H1 (cell line): ENCODE measurements at regions not wholly inside any gene's neighbourhood (a gene's known extent, or its start where the extent isn't known, plus 50 kb on each side); places are given as distances from the start of the nearest gene placed in this dataset.
A peak's percentile ranks its signal among the peaks of the same experiment; 100 is the strongest.

Experiments
- CTCF ChIA-PET: fragments of 300-600 bp; sonication (Branson Sonifier 250); formaldehyde crosslinking; loops from one replicate; lab custom pipeline; 2021; ENCODE audit not compliant: partially characterized antibody; lab: Charles Lee
- POLR2A ChIA-PET: fragments of 300-600 bp; sonication (Branson Sonifier 250); formaldehyde crosslinking; loops from one replicate; lab custom pipeline; 2021; ENCODE audit warnings: inconsistent platforms; ENCODE audit not compliant: partially characterized antibody; lab: Charles Lee
- DNase-seq, 2 experiments: peaks; one replicate each; pipeline versions ENCODE4 v3.0.0 to v3.0.0-alpha.2; 2010 to 2022; ENCODE audit warnings: low spot score in 2 of 2, low read depth in 1 of 2, mixed read lengths in 1 of 2
- FAIRE-seq: peaks from 2 replicates; lab custom pipeline; 2011; peaks lifted over from hg19 to GRCh38; lab: Jason Lieb, UNC
- H2AFZ ChIP-seq: 2 replicates; pipeline ENCODE4 v1.8.1; 2012; ENCODE audit warnings: low read length, inconsistent platforms
- H2AK5ac ChIP-seq: 2 replicates; pipeline ENCODE4 v1.6.1; 2013; ENCODE audit warnings: low read depth, low read length
- H2BK120ac ChIP-seq: replicated peaks from 2 replicates; pipeline ENCODE3; 2013; ENCODE audit warnings: low read depth, low read length, inconsistent platforms
- H2BK12ac ChIP-seq: 2 replicates; pipeline ENCODE4 v1.6.1; 2013; ENCODE audit warnings: low read depth, low read length
- H2BK15ac ChIP-seq: 2 replicates; pipeline ENCODE4 v1.6.1; 2013; ENCODE audit warnings: low read length
- H2BK20ac ChIP-seq: 2 replicates; pipeline ENCODE4 v1.6.1; 2013; ENCODE audit warnings: low read length
- H2BK5ac ChIP-seq: 2 replicates; pipeline ENCODE4 v1.6.1; 2013; ENCODE audit warnings: low read depth, low read length
- H3K14ac ChIP-seq: 2 replicates; pipeline ENCODE4 v1.6.1; 2013; ENCODE audit warnings: inconsistent platforms; ENCODE audit not compliant: insufficient read length
- H3K18ac ChIP-seq: 2 replicates; pipeline ENCODE4 v1.6.1; 2013; ENCODE audit warnings: low read length; ENCODE audit errors: extremely low read depth
- H3K23ac ChIP-seq: 2 replicates; pipeline ENCODE4 v1.6.1; 2013; ENCODE audit warnings: inconsistent platforms; ENCODE audit not compliant: insufficient read length
- H3K23me2 ChIP-seq: 2 replicates; pipeline ENCODE4 v1.6.1; 2013; ENCODE audit warnings: low read depth, low read length
- H3K27ac ChIP-seq: 2 replicates; pipeline ENCODE4 v1.6.1; 2011; ENCODE audit warnings: low read depth, low read length, inconsistent platforms
- H3K27me3 ChIP-seq, 4 experiments: replicated peaks in 1 of 4; 1 replicate in 1 of 4; 2 replicates in 3 of 4; pipeline versions ENCODE4 v1.6.1 to v1.8.1; 2011 to 2013; ENCODE audit warnings: low read length in 3 of 4, mild to moderate bottlenecking in 3 of 4, inconsistent platforms in 2 of 4, mixed read lengths in 2 of 4, moderate library complexity in 1 of 4; ENCODE audit not compliant: control insufficient read depth in 3 of 4, insufficient read depth in 3 of 4; ENCODE audit errors: extremely low read depth in 1 of 4
- H3K36me3 ChIP-seq, 4 experiments: 2 replicates each; pipeline versions ENCODE4 v1.6.1 to v1.8.1; 2011 to 2013; ENCODE audit warnings: mild to moderate bottlenecking in 4 of 4, low read length in 3 of 4, moderate library complexity in 2 of 4, control low read depth in 1 of 4, inconsistent platforms in 1 of 4; ENCODE audit not compliant: insufficient read depth in 4 of 4, control insufficient read depth in 2 of 4
- H3K4ac ChIP-seq: replicated peaks from 2 replicates; pipeline ENCODE3; 2013; ENCODE audit warnings: low read length, low read depth, mixed read lengths, inconsistent platforms; ENCODE audit not compliant: insufficient read length
- H3K4me1 ChIP-seq, 4 experiments: replicated peaks in 1 of 4; 1 replicate in 1 of 4; 2 replicates in 3 of 4; pipeline versions ENCODE4 v1.6.1 to v1.8.1; 2011 to 2013; ENCODE audit warnings: low read length in 3 of 4, inconsistent platforms in 2 of 4, mixed read lengths in 1 of 4; ENCODE audit not compliant: insufficient read depth in 4 of 4, control insufficient read depth in 3 of 4
- H3K4me2 ChIP-seq, 2 experiments: 2 replicates each; pipeline versions ENCODE4 v1.6.1 to v1.8.1; 2011 to 2013; ENCODE audit warnings: low read depth in 2 of 2, low read length in 2 of 2, control low read depth in 1 of 2, inconsistent platforms in 1 of 2, mild to moderate bottlenecking in 1 of 2; ENCODE audit not compliant: insufficient read depth in 1 of 2
- H3K4me3 ChIP-seq, 4 experiments: fragments of 200-600, 300-600 bp in 1 of 4; sonication (generic), shearing (Covaris generic), sonication (Bioruptor Twin) in 1 of 4; 2 replicates each; pipeline versions ENCODE4 v1.5.1 to v1.8.1; 2011 to 2016; ENCODE audit warnings: low read length in 4 of 4, low read depth in 3 of 4, control low read depth in 2 of 4, inconsistent platforms in 2 of 4, mild to moderate bottlenecking in 2 of 4, mixed read lengths in 1 of 4, moderate library complexity in 1 of 4; ENCODE audit not compliant: insufficient read depth in 2 of 4; ENCODE audit errors: extremely low read depth in 1 of 4
- H3K56ac ChIP-seq: replicated peaks from 2 replicates; pipeline ENCODE3; 2013; ENCODE audit warnings: low read depth, mild to moderate bottlenecking, mixed read lengths, low read length, inconsistent platforms; ENCODE audit not compliant: insufficient read length
- H3K79me1 ChIP-seq: 2 replicates; pipeline ENCODE4 v1.6.1; 2013; ENCODE audit warnings: low read depth, low read length, control low read depth
- H3K79me2 ChIP-seq, 2 experiments: 2 replicates each; pipeline versions ENCODE4 v1.6.1 to v1.8.1; 2012 to 2013; ENCODE audit warnings: low read length in 2 of 2, mild to moderate bottlenecking in 2 of 2, inconsistent platforms in 1 of 2; ENCODE audit not compliant: insufficient read depth in 2 of 2, control insufficient read depth in 1 of 2
- H3K9ac ChIP-seq, 4 experiments: replicated peaks in 1 of 4; 1 replicate in 1 of 4; 2 replicates in 3 of 4; pipeline versions ENCODE4 v1.6.1 to v1.8.1; 2011 to 2013; ENCODE audit warnings: low read depth in 3 of 4, low read length in 3 of 4, control low read depth in 2 of 4, mild to moderate bottlenecking in 2 of 4, moderate library complexity in 2 of 4, inconsistent platforms in 1 of 4; ENCODE audit errors: extremely low read depth in 1 of 4
- H3K9me3 ChIP-seq, 2 experiments: 2 replicates each; pipeline versions ENCODE4 v1.6.1 to v1.8.1; 2012 to 2013; ENCODE audit warnings: mild to moderate bottlenecking in 2 of 2, moderate library complexity in 2 of 2, control low read depth in 1 of 2, inconsistent platforms in 1 of 2, low read depth in 1 of 2, low read length in 1 of 2, mixed read lengths in 1 of 2; ENCODE audit not compliant: insufficient read depth in 2 of 2
- H4K20me1 ChIP-seq, 2 experiments: replicated peaks in 1 of 2; 2 replicates each; pipeline versions ENCODE3 to v1.8.1; 2011 to 2013; ENCODE audit warnings: inconsistent platforms in 2 of 2, low read length in 2 of 2, mild to moderate bottlenecking in 1 of 2; ENCODE audit not compliant: insufficient read depth in 2 of 2, control insufficient read depth in 1 of 2
- H4K5ac ChIP-seq: 2 replicates; pipeline ENCODE4 v1.6.1; 2013; ENCODE audit warnings: low read length, low read depth, mixed read lengths, inconsistent platforms; ENCODE audit not compliant: insufficient read length
- H4K8ac ChIP-seq: 2 replicates; pipeline ENCODE4 v1.8.0; 2013; ENCODE audit warnings: mild to moderate bottlenecking, moderate library complexity, low read length, inconsistent platforms; ENCODE audit not compliant: insufficient read depth; ENCODE audit errors: extremely low read depth
- H4K91ac ChIP-seq: replicated peaks from 2 replicates; pipeline ENCODE3; 2013; ENCODE audit warnings: low read length, mixed read lengths, inconsistent platforms; ENCODE audit not compliant: insufficient read length
- RAD21 ChIP-seq, 2 experiments: IDR thresholded peaks in 1 of 2; conservative IDR thresholded peaks in 1 of 2; 2 replicates each; pipeline ENCODE4 v1.6.1; 2011; ENCODE audit warnings: low read depth in 2 of 2, low read length in 2 of 2, improper control_type of control experiment in 1 of 2, inconsistent platforms in 1 of 2, mild to moderate bottlenecking in 1 of 2, moderate library complexity in 1 of 2
- YY1 ChIP-seq: IDR thresholded peaks from 2 replicates; pipeline ENCODE4 v1.6.1; 2011; ENCODE audit warnings: low read depth, mild to moderate bottlenecking, low read length
- WGBS, 2 experiments: shearing (Covaris generic) in 1 of 2; methylation state at CpG; one replicate each; pipeline versions ENCODE4 v1.1.6 to v1.1.7; 2013 to 2015; ENCODE audit warnings: low lambda C conversion rate in 2 of 2, mixed read lengths in 2 of 2, inconsistent platforms in 1 of 2, low coverage in 1 of 2, missing lambda C conversion rate in 1 of 2; ENCODE audit not compliant: insufficient replicate concordance in 2 of 2, insufficient coverage in 1 of 2, insufficient read length in 1 of 2; ENCODE audit errors: extremely low coverage in 1 of 2, missing lambda C conversion rate in 1 of 2; 5-methylcytosine and 5-hydroxymethylcytosine counted together

DNA sequence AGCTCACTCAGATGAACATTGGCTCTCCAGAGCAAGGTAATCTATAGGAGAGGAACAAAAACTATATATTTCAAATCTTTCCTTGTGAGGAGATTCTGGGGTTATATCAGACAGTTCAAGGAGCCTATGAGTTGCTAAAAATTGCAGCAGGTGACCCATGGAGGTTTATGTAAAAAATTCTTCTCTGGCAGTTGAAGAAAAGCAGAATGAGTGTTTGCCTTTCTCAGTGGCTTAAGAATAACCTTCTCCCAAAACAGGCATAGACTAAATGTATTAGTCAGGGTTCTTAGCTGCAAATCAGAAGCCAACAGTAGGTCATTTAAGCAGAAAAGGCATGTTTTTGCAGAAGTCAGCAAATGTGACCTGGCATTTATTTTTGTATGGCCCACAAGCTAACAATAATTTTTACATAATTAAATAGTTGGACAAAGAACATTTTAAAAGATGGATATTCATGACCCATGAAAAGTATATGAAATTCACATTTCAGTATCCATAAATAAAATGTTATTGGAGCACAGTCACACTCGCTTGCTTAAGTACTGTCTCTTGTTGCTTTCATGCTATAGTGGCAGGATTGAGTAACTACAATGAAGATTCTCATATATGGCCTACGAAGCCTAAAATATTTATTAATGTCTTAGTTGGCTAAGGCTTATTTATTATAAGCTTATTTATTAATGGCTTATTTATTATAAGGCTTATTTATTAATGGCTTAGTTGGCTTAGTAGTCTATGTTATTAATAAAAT, 93.4 kb upstream of the TLK1 start:
- TF ChIP-seq YY1 (no peak), RAD21 (IDR thresholded peaks at IDR 0.05 in 1 of 2, conservative IDR thresholded peaks at IDR 0.05 in 1 of 2; ENCODE audit: low read depth in 2 of 2, low read length in 2 of 2) (peak in 1 of 2 experiments; percentile 14; a peak in 1 of 4 replicates)
- TF ChIP-seq, all 59 proteins: peak for 1
- H3K27ac ChIP-seq = no peak overlapping the region
- H2BK15ac ChIP-seq = no peak overlapping the region
- H4K91ac ChIP-seq = no peak overlapping the region
- peaks cover 0 to 7% of the 10 kb centered on the region in 2 experiments; a peak in 1 of 4 replicates for H3K9me3 ChIP-seq
- no peaks in the 10 kb centered on the region for H3K36me3 ChIP-seq
- no peaks in the 10 kb centered on the region for H3K79me2 ChIP-seq
- ChIA-PET CTCF (interaction anchor here (0.5 to 1.6 kb wide), 19 partner anchors 8 to 287 kb away, joined by 3 to 12 read pairs (median 3); no protein-coding TSS in a partner anchor), POLR2A (no interaction called here)
- H3K9ac ChIP-seq = no peak overlapping the region
- no peak overlapping the region for H2BK12ac ChIP-seq
- DNase-seq (no peak), FAIRE-seq (no peak)
- H3K56ac ChIP-seq = no peak overlapping the region
- H3K4me2 ChIP-seq = no peak overlapping the region
- H4K20me1 ChIP-seq = no peaks in the 10 kb centered on the region
- no peak overlapping the region for H4K5ac ChIP-seq
- H3K23ac ChIP-seq = no peak overlapping the region
- no peak overlapping the region for H4K8ac ChIP-seq
- WGBS, 2 experiments = 87% methylated on average over 2 of the region's 2 CpGs; no CpG with 5 or more reads in 1 of the 2 experiments
- H3K23me2 ChIP-seq = no peaks in the 10 kb centered on the region
- no peak overlapping the region for H3K4me3 ChIP-seq
- H3K4me1 ChIP-seq = no peaks in the 10 kb centered on the region
- no peak overlapping the region for H3K18ac ChIP-seq
- H3K14ac ChIP-seq = no peak overlapping the region
- no peak overlapping the region for H2AK5ac ChIP-seq
- no peak overlapping the region for H2BK120ac ChIP-seq
- no peak overlapping the region for H2BK20ac ChIP-seq
- H3K27me3 ChIP-seq = no peaks in the 10 kb centered on the region
- H3K4ac ChIP-seq = no peak overlapping the region
- no peak overlapping the region for H2BK5ac ChIP-seq
- no peaks in the 10 kb centered on the region for H3K79me1 ChIP-seq
- no peak overlapping the region for H2AFZ ChIP-seq
